ENCODE measurements at regions not wholly inside any gene's neighbourhood (a gene's known extent, or its start where the extent isn't known, plus 50 kb on each side); places are given as distances from the start of the nearest gene placed in this dataset.

DNA sequence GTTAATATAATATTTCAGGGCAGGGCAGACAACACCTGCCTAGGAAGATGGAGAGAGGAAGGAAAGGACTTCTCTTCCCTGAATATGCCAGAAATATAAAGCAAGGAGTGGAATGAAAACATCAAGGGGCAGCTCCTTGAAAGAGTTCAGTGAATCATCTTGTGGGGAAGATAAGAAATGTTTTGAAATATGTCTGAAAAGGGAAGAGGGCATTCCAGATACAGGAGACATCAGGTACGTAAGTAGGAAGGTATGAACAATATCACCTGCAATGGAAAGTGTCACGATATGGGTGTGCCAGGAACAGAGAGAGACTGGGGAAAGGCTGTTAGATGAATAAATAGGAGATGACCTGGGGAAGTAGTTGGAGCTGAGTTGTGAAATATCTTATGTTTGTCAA is 75.8 kb upstream of the WDR72 start:
- H3K27me3 ChIP-seq: no peaks in the 10 kb centered on the region
- no peak overlapping the region for H3K4me3 ChIP-seq
- no peaks in the 10 kb centered on the region for H3K4me1 ChIP-seq
- 80 to 81% methylated on average over 2 of the region's 2 CpGs for WGBS, 2 donors
- no peaks in the 10 kb centered on the region for H3K9me3 ChIP-seq
- no peaks in the 10 kb centered on the region for H3K36me3 ChIP-seq (ENCODE audit: low read depth, missing control alignments)
- DNase-seq: no peak
- no peak overlapping the region for H3K27ac ChIP-seq
- no peak for TF ChIP-seq POLR2A (IDR thresholded peaks at IDR 0.05)
- intact Hi-C loops (cut with DNase I; ENCODE audit: low total_unique reads): no loop called here

DNA sequence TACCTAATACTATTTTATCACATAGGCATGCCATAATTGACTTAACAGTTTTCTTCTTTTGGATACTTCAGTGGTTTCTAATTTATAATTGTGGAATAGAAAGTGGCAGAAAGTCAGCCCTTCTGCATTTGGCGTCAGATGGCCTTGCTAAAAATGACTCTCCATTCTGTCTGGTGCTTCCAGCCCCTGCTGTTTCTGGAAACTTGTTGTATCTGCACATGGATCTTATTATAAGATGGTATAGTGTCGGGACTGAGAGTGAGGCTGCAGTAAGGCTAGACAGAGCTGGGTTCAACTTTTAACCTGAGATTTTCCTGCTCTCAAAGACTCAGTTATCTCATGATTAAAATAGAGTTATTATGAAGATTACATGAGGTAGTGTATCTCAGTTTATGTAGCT is 74.8 kb upstream of the WDR72 start:
- H3K27me3 ChIP-seq: no peaks in the 10 kb centered on the region
- WGBS, 2 donors: 68 to 76% methylated on average over 2 of the region's 2 CpGs
- intact Hi-C loops (cut with DNase I; ENCODE audit: low total_unique reads): no loop called here
- no peak for DNase-seq
- H3K4me3 ChIP-seq: no peak overlapping the region
- no peaks in the 10 kb centered on the region for H3K36me3 ChIP-seq (ENCODE audit: low read depth, missing control alignments)
- TF ChIP-seq POLR2A (IDR thresholded peaks at IDR 0.05): no peak
- TF ChIP-seq, protein P1, sequence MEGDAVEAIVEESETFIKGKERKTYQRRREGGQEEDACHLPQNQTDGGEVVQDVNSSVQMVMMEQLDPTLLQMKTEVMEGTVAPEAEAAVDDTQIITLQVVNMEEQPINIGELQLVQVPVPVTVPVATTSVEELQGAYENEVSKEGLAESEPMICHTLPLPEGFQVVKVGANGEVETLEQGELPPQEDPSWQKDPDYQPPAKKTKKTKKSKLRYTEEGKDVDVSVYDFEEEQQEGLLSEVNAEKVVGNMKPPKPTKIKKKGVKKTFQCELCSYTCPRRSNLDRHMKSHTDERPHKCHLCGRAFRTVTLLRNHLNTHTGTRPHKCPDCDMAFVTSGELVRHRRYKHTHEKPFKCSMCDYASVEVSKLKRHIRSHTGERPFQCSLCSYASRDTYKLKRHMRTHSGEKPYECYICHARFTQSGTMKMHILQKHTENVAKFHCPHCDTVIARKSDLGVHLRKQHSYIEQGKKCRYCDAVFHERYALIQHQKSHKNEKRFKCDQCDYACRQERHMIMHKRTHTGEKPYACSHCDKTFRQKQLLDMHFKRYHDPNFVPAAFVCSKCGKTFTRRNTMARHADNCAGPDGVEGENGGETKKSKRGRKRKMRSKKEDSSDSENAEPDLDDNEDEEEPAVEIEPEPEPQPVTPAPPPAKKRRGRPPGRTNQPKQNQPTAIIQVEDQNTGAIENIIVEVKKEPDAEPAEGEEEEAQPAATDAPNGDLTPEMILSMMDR (IDR thresholded peaks at IDR 0.05): no peak
- H3K27ac ChIP-seq: no peak overlapping the region
- no peaks in the 10 kb centered on the region for H3K4me1 ChIP-seq
- no peaks in the 10 kb centered on the region for H3K9me3 ChIP-seq

DNA sequence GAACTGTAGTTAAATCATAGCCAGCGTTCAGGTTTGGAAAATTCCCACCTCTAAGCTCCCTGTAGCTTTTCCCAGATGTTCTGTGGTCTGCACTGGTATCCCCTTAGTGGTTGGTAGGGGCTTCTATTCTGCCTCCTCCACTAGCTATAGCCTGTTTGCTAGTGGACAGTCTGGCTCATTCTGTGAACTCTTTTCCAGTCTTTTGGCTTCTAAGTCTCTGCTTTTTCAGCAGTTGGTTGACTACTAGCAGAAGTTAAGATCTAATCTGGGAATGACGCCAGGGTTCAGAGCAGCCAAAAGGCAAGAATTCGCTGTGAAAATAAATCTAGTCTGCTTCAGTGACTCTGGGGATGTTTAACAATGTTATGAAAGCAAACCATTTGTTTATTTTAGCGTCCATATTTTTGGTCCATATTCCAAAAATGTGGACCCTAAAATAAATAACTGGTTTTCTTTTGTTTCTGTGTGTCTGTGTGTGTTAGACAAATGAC is 73.7 kb upstream of the WDR72 start:
- no peak for TF ChIP-seq POLR2A (IDR thresholded peaks at IDR 0.05)
- TF ChIP-seq, protein P1 (IDR thresholded peaks at IDR 0.05): no peak
- Histone ChIP-seq H3K27me3 (no peaks in the 10 kb centered on the region), H3K4me3 (no peak overlapping the region), H3K9me3 (no peaks in the 10 kb centered on the region), H3K4me1 (no peaks in the 10 kb centered on the region), H3K36me3 (ENCODE audit: low read depth, missing control alignments) (no peaks in the 10 kb centered on the region), H3K27ac (no peak overlapping the region)
- 41 to 51% methylated on average over 4 of the region's 4 CpGs for WGBS, 2 donors
- DNase-seq: no peak
- intact Hi-C loops (cut with DNase I; ENCODE audit: low total_unique reads): no loop called here

DNA sequence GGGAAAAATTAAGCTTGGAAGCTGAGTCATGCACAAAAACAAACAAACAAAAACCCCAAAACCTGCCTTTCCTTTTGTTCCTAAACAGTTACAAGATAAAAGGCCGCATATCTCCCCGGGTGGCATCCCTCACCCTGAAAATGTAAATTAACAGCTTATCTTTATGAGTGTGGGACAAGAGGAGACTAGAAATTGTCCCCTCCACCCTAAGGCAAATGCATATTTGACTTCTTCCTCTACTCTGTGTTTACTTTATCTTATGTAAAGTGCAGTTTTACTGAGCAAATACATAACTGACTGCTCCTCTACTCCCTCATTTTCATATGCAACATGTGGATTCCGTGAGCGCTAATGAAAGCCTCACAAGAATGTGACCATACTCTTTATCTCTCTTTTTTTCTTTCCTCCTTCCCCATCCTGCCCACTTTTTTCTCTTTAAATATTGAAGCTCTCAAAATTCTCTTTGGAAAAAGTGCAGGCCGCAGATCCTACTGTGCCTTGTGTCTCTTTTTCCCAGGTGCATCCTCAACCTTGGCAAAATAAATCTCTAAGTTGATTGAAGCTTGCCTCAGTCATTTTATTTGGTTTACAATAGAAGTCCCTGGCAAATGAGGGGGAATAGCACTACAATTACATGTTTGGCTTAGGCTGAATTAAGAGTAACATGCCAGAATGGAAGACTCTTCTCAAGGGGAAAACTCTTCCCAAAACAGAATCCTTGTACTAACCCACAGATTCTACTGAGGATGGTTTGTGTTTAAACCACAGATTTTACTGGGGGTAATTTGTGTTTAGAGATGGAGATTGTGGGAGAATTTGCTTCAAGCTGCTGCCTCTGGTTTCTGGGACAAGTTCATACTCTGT is 72.7 kb upstream of the WDR72 start:
- H3K4me3 ChIP-seq: no peak overlapping the region
- no peaks in the 10 kb centered on the region for H3K27me3 ChIP-seq
- no peak for DNase-seq
- H3K27ac ChIP-seq: no peak overlapping the region
- no peaks in the 10 kb centered on the region for H3K4me1 ChIP-seq
- H3K9me3 ChIP-seq: no peaks in the 10 kb centered on the region
- WGBS, 2 donors: 61 to 64% methylated on average over 5 of the region's 5 CpGs
- intact Hi-C loops (cut with DNase I; ENCODE audit: low total_unique reads): no loop called here
- no peaks in the 10 kb centered on the region for H3K36me3 ChIP-seq (ENCODE audit: low read depth, missing control alignments)
- no peak for TF ChIP-seq POLR2A (IDR thresholded peaks at IDR 0.05)
- TF ChIP-seq, protein P1 (IDR thresholded peaks at IDR 0.05): no peak

DNA sequence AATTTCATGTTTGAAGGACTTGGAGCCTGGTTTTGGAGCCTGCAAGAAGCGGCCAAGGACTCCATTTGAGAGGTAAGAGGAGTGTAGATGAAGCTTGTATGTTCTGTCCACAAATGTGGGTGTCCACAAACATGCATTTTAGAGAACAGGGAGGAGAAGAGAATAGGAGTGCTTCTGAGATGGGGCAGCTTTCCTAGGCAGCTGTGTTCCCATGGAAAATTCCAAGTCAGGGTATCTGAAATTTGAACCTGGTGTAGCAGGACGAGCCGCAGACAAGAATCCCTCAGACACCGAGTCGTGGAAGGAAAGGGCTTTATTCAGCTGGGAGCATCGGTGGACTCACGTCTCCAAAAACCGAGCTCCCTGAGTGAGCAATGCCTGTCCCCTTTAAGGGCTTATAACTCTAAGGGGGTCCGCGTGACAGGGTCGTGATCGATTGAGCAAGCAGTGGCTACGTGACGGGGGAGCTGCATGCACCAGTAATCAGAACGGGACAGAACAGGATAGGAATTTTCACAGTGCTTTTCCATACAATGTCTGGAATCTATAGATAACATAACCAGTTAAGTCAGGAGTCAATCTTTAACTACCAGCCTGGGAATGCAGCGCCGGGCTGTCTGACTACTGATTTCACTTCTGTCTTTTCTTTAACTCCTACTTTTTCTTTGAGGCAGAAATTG is 71.4 kb upstream of the WDR72 start:
- no peak for DNase-seq
- intact Hi-C loops (cut with DNase I; ENCODE audit: low total_unique reads): no loop called here
- Histone ChIP-seq H3K27me3 (no peaks in the 10 kb centered on the region), H3K27ac (no peak overlapping the region), H3K9me3 (no peaks in the 10 kb centered on the region), H3K36me3 (ENCODE audit: low read depth, missing control alignments) (no peaks in the 10 kb centered on the region), H3K4me1 (no peaks in the 10 kb centered on the region), H3K4me3 (no peak overlapping the region)
- WGBS, 2 donors: 58 to 73% methylated on average over 16 to 17 of the region's 17 CpGs
- TF ChIP-seq, protein P1 (IDR thresholded peaks at IDR 0.05): no peak
- no peak for TF ChIP-seq POLR2A (IDR thresholded peaks at IDR 0.05)

All from testis (tissue), 2 donors.